HepG2 (cell line): ENCODE measurements at regions not wholly inside any gene's neighbourhood (a gene's known extent, or its start where the extent isn't known, plus 50 kb on each side); places are given as distances from the start of the nearest gene placed in this dataset.

Experiments used
- ATAC-seq: fragments of 200-7000 bp; cut with Tn5 transposase; 3 replicates; pipeline ENCODE4 v1.9.1; 2020; ENCODE audit warnings: mild to moderate bottlenecking, moderate library complexity
- BruUV-seq: library from RNA; stranded (reverse); fragments of 400-500 nt; replicated peaks from 2 replicates; lab custom pipeline; 2021; lab: Mats Ljungman, UMichigan
- CTCF ChIA-PET: fragments of 300-600 bp; formaldehyde crosslinking; extraction: SDS; loops from one replicate; lab custom pipeline; 2021; ENCODE audit warnings: low total read pairs, inconsistent platforms, low intra/inter-chr PET ratio; lab: Yijun Ruan, JAX
- POLR2A ChIA-PET: fragments of 350-600 bp; sonication (Branson Sonifier 250); formaldehyde crosslinking; loops from one replicate; lab custom pipeline; 2020; ENCODE audit warnings: antibody characterized with exemption, inconsistent platforms; lab: Yijun Ruan, JAX
- DNase-seq: peaks from one replicate; pipeline ENCODE4 v3.0.0-alpha.2; 2015; ENCODE audit warnings: low spot score
- FAIRE-seq: peaks from 3 replicates; lab custom pipeline; 2011; peaks lifted over from hg19 to GRCh38; lab: Jason Lieb, UNC
- H2AFZ ChIP-seq: one replicate; pipeline ENCODE4 v1.6.1; 2011; ENCODE audit warnings: low read length, inconsistent platforms
- H3K27ac ChIP-seq: fragments of 300-600 bp; 3 replicates; pipeline ENCODE4 v1.8.0; 2011; ENCODE audit warnings: mixed run types, mild to moderate bottlenecking, mixed read lengths, low read length, inconsistent platforms; ENCODE audit not compliant: insufficient read depth; ENCODE audit errors: extremely low read length
- H3K27me3 ChIP-seq, 2 experiments: fragments of 200-600 bp in 1 of 2; 2 replicates in 1 of 2; 3 replicates in 1 of 2; pipeline versions ENCODE4 v1.6.0 to v1.8.0; 2011; ENCODE audit warnings: low read length in 2 of 2, mild to moderate bottlenecking in 2 of 2, moderate library complexity in 2 of 2, inconsistent platforms in 1 of 2; ENCODE audit not compliant: insufficient read depth in 2 of 2, control insufficient read depth in 1 of 2
- H3K36me3 ChIP-seq, 2 experiments: fragments of 200-600 bp in 1 of 2; replicated peaks in 1 of 2; 2 replicates in 1 of 2; 3 replicates in 1 of 2; pipeline versions ENCODE4 v1.5.1 to v1.8.0; 2011; ENCODE audit warnings: low read length in 2 of 2, inconsistent platforms in 1 of 2; ENCODE audit not compliant: insufficient read depth in 2 of 2, control insufficient read depth in 1 of 2
- H3K4me1 ChIP-seq: 2 replicates; pipeline ENCODE4 v1.5.1; 2012; ENCODE audit warnings: low read length, inconsistent platforms; ENCODE audit not compliant: insufficient read depth
- H3K4me2 ChIP-seq: 2 replicates; pipeline ENCODE4 v1.6.0; 2011; ENCODE audit warnings: low read depth, low read length, inconsistent platforms
- H3K4me3 ChIP-seq, 3 experiments: fragments of 200-600 bp in 1 of 3; sonication (generic), shearing (Covaris generic) in 1 of 3; replicated peaks in 1 of 3; 2 replicates each; pipeline ENCODE4 v1.5.1; 2011 to 2016; ENCODE audit warnings: low read length in 3 of 3, inconsistent platforms in 2 of 3, low read depth in 2 of 3, mild to moderate bottlenecking in 2 of 3, control low read depth in 1 of 3, mixed read lengths in 1 of 3; ENCODE audit not compliant: insufficient read depth in 1 of 3
- H3K79me2 ChIP-seq: one replicate; pipeline ENCODE4 v1.6.1; 2011; ENCODE audit warnings: low read length, inconsistent platforms; ENCODE audit not compliant: insufficient read depth
- H3K9ac ChIP-seq: 2 replicates; pipeline ENCODE4 v1.6.0; 2011; ENCODE audit warnings: mild to moderate bottlenecking, low read depth, low read length, inconsistent platforms; ENCODE audit not compliant: insufficient read depth
- H3K9me3 ChIP-seq: 2 replicates; pipeline ENCODE4 v1.5.1; 2012; ENCODE audit warnings: mild to moderate bottlenecking, low read length
- H4K20me1 ChIP-seq: 2 replicates; pipeline ENCODE4 v1.6.0; 2011; ENCODE audit warnings: inconsistent platforms, mild to moderate bottlenecking, low read length, moderate library complexity; ENCODE audit not compliant: insufficient read depth
- DMAP1 ChIP-seq: IDR thresholded peaks from 2 replicates; pipeline ENCODE4 v1.6.1; 2016
- JARID2 ChIP-seq: sonication (generic); formaldehyde crosslinking; IDR thresholded peaks from 2 replicates; pipeline ENCODE4 v1.8.1; 2023; ENCODE audit warnings: missing genetic modification reagents, inconsistent platforms; ENCODE audit not compliant: insufficient replicate concordance
- NFE2L2 ChIP-seq: fragments of 150-350 bp; IDR thresholded peaks from 2 replicates; pipeline ENCODE4 v1.6.1; 2014; ENCODE audit warnings: low read length
- ZFP36L1 ChIP-seq: sonication (generic); formaldehyde crosslinking; IDR thresholded peaks from 2 replicates; pipeline ENCODE4 v1.8.0; 2022; ENCODE audit warnings: mild to moderate bottlenecking, missing genetic modification reagents, moderate library complexity
- ZMYM4 ChIP-seq: sonication (generic); formaldehyde crosslinking; IDR thresholded peaks from 2 replicates; pipeline ENCODE4 v1.8.1; 2023; ENCODE audit warnings: mild to moderate bottlenecking, missing genetic modification reagents
- ZNF274 ChIP-seq: sonication (generic); formaldehyde crosslinking; IDR thresholded peaks from 2 replicates; pipeline ENCODE4 v1.5.1; 2020; ENCODE audit warnings: mild to moderate bottlenecking, missing genetic modification reagents
- ZNF326 ChIP-seq: sonication (generic); formaldehyde crosslinking; IDR thresholded peaks from 2 replicates; pipeline ENCODE4 v1.4.0; 2020; ENCODE audit warnings: missing genetic modification reagents, borderline replicate concordance
- ZNF484 ChIP-seq: sonication (generic); formaldehyde crosslinking; IDR thresholded peaks from 2 replicates; pipeline ENCODE4 v1.5.1; 2020; ENCODE audit warnings: mild to moderate bottlenecking, low read depth, missing genetic modification reagents, borderline replicate concordance
- ZNF550 ChIP-seq: sonication (generic); formaldehyde crosslinking; IDR thresholded peaks from 2 replicates; pipeline ENCODE4 v1.4.0; 2020; ENCODE audit warnings: mild to moderate bottlenecking, missing genetic modification reagents, borderline replicate concordance
- ZNF660 ChIP-seq: sonication (generic); formaldehyde crosslinking; IDR thresholded peaks from 2 replicates; pipeline ENCODE4 v1.5.1; 2020; ENCODE audit warnings: mild to moderate bottlenecking, low read depth, missing genetic modification reagents, borderline replicate concordance
- ZNF768 ChIP-seq: sonication (generic); formaldehyde crosslinking; IDR thresholded peaks from 2 replicates; pipeline ENCODE4 v1.4.0; 2020; ENCODE audit warnings: missing genetic modification reagents
- ZSCAN25 ChIP-seq: sonication (generic); formaldehyde crosslinking; IDR thresholded peaks from 2 replicates; pipeline ENCODE4 v1.8.0; 2022; ENCODE audit warnings: mild to moderate bottlenecking, missing genetic modification reagents
- WGBS: methylation state at CpG from one replicate; pipeline ENCODE4 v1.1.6; 2017; ENCODE audit warnings: low lambda C conversion rate; 5-methylcytosine and 5-hydroxymethylcytosine counted together
- in situ Hi-C: cut with HindIII; loops from 2 replicates; pipeline ENCODE4 v1.10.0; 2017; ENCODE audit warnings: low pct_unique_long_range_greater_than_20kb; ENCODE audit not compliant: extremely low pct_ligation_motif_present
- intact Hi-C: fragments of 100-400 bp; cut with micrococcal nuclease; formaldehyde crosslinking; loops from one replicate; pipeline ENCODE4 v1.10.0; 2022; ENCODE audit not compliant: unreplicated experiment
- TF ChIP-seq, protein P1 (sequence below): sonication (generic); formaldehyde crosslinking; IDR thresholded peaks from 2 replicates; pipeline ENCODE4 v1.8.0; 2022; ENCODE audit warnings: mild to moderate bottlenecking, missing genetic modification reagents, moderate library complexity
- TF ChIP-seq, protein P2 (sequence below): sonication (generic); formaldehyde crosslinking; conservative IDR thresholded peaks from 2 replicates; pipeline ENCODE4 v1.8.1; 2023; ENCODE audit warnings: missing genetic modification reagents
- TF ChIP-seq, protein P3 (sequence below): sonication (generic); formaldehyde crosslinking; IDR thresholded peaks from 2 replicates; pipeline ENCODE4 v1.5.1; 2020; ENCODE audit warnings: mild to moderate bottlenecking, missing genetic modification reagents, moderate library complexity

DNA sequence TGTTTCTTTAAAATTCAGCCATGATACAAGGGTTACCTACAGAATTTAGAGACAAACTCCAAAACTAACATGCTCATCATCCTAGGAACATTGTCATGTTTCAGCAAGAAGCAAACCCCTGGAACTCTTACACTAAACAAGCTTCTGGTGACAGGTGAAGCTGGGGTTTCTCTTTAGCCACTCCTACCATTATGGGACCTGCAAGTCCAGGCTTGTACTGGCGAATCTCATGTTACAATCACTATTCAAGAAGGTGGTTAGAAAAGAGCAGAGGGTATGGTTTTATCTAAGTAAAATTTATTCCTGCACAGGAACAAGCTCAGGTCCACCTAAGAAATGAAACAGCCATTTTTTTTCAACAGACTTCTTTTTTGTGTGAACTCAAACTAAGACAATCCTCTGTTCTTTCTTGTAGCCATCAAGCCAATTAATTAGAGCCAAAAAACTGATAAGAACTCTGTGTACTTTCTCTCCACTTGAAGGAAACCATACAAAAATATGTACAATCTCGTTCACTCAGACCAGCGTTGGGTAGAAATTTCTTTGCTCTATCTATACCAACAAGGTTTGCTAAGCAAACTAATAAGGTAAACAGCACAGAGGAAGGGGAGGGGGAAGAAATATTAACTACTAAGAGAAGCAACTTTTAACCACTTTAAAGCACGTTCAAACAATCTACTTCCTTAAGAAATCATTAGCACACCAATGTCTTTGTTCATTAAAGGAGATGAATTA, 63.3 kb upstream of the NEDD4L start (continued):
- TF ChIP-seq, protein P1, sequence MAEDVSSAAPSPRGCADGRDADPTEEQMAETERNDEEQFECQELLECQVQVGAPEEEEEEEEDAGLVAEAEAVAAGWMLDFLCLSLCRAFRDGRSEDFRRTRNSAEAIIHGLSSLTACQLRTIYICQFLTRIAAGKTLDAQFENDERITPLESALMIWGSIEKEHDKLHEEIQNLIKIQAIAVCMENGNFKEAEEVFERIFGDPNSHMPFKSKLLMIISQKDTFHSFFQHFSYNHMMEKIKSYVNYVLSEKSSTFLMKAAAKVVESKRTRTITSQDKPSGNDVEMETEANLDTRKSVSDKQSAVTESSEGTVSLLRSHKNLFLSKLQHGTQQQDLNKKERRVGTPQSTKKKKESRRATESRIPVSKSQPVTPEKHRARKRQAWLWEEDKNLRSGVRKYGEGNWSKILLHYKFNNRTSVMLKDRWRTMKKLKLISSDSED (CRISPR knock-in tag) = no peak
- TF ChIP-seq ZMYM4 (CRISPR knock-in tag) = no peak

DNA sequence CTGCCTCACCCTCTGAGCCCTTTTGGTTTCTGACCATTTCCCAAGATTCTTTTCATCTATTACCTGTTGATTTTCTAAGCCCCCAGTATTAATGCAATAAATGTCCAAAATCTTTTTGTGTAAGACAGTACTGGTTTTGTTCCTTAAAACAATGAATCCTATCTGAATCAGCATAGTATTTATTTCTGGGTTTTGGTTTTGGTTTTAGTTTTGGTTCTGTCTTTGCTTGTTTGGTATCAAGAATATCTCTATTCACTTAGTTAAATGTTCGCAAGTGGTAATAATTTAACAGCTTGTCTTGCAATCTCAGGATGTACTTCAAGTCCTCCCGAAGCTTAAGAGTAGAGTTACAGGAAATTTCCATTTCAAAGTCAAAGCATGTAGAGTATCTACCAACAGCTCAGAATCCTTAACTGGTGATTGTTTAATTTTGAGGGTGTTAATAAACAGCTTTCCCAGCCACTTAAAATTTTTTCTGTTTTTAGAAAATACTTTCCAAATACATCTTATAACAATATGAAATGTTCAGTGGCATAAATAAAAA, 67.7 kb upstream of the NEDD4L start:
- H2AFZ ChIP-seq = no peak overlapping the region
- no peaks in the 10 kb centered on the region for H3K79me2 ChIP-seq
- H3K4me1 ChIP-seq = peaks cover 72% of the 10 kb centered on the region
- CTCF ChIA-PET = no interaction called here
- no peaks in the 10 kb centered on the region for H3K27me3 ChIP-seq
- intact Hi-C loops = no loop called here
- H3K4me3 ChIP-seq = no peak overlapping the region
- DNase-seq (no peak), FAIRE-seq (no peak), ATAC-seq (no peak)
- no peak overlapping the region for H3K9ac ChIP-seq
- no peaks in the 10 kb centered on the region for H3K36me3 ChIP-seq
- in situ Hi-C loops = no loop called here
- BruUV-seq = no TSS peak
- H3K27ac ChIP-seq = no peak overlapping the region
- 57% methylated on average over 2 of the region's 2 CpGs for WGBS
- H3K4me2 ChIP-seq = peak overlapping the region; percentile 2; the same call in 1 of the 2 replicates
- POLR2A ChIA-PET = interaction anchor here (0.6 kb wide), 1 partner anchor 19 kb away, joined by 3 read pairs; no protein-coding TSS in a partner anchor
- no peaks in the 10 kb centered on the region for H4K20me1 ChIP-seq
- no peaks in the 10 kb centered on the region for H3K9me3 ChIP-seq
- TF ChIP-seq ZNF326 (CRISPR knock-in tag) (no peak), ZNF768 (CRISPR knock-in tag) (no peak), ZNF550 (CRISPR knock-in tag) (no peak), ZFP36L1 (CRISPR knock-in tag) (no peak), ZSCAN25 (CRISPR knock-in tag) (no peak), DMAP1 (CRISPR knock-in tag) (no peak), ZNF274 (CRISPR knock-in tag) (no peak), ZNF660 (CRISPR knock-in tag) (no peak), JARID2 (CRISPR knock-in tag) (no peak), NFE2L2 (no peak), ZNF484 (CRISPR knock-in tag) (no peak)
- TF ChIP-seq, protein P2, sequence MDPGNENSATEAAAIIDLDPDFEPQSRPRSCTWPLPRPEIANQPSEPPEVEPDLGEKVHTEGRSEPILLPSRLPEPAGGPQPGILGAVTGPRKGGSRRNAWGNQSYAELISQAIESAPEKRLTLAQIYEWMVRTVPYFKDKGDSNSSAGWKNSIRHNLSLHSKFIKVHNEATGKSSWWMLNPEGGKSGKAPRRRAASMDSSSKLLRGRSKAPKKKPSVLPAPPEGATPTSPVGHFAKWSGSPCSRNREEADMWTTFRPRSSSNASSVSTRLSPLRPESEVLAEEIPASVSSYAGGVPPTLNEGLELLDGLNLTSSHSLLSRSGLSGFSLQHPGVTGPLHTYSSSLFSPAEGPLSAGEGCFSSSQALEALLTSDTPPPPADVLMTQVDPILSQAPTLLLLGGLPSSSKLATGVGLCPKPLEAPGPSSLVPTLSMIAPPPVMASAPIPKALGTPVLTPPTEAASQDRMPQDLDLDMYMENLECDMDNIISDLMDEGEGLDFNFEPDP (CRISPR knock-in tag) = no peak
- TF ChIP-seq, protein P3, sequence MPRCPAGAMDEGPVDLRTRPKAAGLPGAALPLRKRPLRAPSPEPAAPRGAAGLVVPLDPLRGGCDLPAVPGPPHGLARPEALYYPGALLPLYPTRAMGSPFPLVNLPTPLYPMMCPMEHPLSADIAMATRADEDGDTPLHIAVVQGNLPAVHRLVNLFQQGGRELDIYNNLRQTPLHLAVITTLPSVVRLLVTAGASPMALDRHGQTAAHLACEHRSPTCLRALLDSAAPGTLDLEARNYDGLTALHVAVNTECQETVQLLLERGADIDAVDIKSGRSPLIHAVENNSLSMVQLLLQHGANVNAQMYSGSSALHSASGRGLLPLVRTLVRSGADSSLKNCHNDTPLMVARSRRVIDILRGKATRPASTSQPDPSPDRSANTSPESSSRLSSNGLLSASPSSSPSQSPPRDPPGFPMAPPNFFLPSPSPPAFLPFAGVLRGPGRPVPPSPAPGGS (CRISPR knock-in tag) = no peak
